GM12874 (cell line): ENCODE measurements at regions not wholly inside any gene's neighbourhood (a gene's known extent, or its start where the extent isn't known, plus 50 kb on each side); places are given as distances from the start of the nearest gene placed in this dataset.

ENCODE experiments used
- TF ChIP-seq, protein P1 (sequence below): IDR thresholded peaks from 2 replicates; pipeline ENCODE4 v1.5.1; 2011; ENCODE audit warnings: low read depth, mild to moderate bottlenecking, control low read depth, low read length, moderate library complexity; ENCODE audit not compliant: insufficient read depth

DNA sequence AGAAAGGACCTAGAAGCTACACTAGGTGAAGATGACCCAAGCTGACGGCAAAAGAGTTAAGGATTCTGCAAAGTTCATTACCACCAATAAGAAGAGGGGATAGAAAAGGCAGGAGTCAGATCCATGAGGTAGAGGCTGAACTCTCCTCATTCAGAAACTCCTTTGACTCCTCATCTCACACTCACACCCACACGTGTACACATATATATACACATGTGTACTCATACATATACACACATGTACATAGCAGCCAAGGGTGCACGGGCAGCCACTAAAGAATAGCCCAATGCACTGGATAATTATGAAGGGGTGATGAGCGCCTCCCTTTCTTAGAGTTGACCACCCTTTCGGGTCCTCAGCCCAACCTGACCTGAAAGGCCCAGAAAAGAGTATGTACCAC lies 476.8 kb downstream of the NTRK3 start:
- TF ChIP-seq, protein P1, sequence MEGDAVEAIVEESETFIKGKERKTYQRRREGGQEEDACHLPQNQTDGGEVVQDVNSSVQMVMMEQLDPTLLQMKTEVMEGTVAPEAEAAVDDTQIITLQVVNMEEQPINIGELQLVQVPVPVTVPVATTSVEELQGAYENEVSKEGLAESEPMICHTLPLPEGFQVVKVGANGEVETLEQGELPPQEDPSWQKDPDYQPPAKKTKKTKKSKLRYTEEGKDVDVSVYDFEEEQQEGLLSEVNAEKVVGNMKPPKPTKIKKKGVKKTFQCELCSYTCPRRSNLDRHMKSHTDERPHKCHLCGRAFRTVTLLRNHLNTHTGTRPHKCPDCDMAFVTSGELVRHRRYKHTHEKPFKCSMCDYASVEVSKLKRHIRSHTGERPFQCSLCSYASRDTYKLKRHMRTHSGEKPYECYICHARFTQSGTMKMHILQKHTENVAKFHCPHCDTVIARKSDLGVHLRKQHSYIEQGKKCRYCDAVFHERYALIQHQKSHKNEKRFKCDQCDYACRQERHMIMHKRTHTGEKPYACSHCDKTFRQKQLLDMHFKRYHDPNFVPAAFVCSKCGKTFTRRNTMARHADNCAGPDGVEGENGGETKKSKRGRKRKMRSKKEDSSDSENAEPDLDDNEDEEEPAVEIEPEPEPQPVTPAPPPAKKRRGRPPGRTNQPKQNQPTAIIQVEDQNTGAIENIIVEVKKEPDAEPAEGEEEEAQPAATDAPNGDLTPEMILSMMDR: no peak

- TF ChIP-seq, protein P1: no peak
Observed at GRCh38 chr15:87778358-87778757, 478.2 kb downstream of the NTRK3 start.

- TF ChIP-seq, protein P1: no peak
Observed at GRCh38 chr15:87777054-87777561, 479.4 kb downstream of the NTRK3 start.

DNA sequence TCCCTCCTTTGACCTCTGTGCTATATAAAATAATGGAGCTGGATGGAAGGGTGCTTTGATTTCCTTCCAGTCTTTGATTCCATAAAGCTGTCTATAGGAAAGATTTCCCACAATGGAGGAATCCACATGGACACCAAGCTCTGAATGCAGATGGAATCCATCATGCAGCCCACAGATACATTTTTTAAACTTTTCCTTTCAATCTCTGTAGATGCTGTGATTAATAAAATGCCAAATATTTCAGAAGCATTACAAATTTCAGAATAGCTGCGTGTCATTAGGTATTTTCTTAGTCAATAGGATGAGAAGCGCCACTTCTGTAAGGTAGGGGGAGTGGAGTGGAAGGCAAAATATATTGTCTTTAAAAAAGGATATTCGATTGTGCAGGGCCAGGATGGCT lies 489.0 kb downstream of the NTRK3 start:
- TF ChIP-seq, protein P1: no peak

GRCh38 chr15:87764461-87765240 lies 491.9 kb downstream of the NTRK3 start:
- TF ChIP-seq, protein P1: no peak

GRCh38 chr15:87763837-87764236 lies 492.7 kb downstream of the NTRK3 start:
- TF ChIP-seq, protein P1: no peak

DNA sequence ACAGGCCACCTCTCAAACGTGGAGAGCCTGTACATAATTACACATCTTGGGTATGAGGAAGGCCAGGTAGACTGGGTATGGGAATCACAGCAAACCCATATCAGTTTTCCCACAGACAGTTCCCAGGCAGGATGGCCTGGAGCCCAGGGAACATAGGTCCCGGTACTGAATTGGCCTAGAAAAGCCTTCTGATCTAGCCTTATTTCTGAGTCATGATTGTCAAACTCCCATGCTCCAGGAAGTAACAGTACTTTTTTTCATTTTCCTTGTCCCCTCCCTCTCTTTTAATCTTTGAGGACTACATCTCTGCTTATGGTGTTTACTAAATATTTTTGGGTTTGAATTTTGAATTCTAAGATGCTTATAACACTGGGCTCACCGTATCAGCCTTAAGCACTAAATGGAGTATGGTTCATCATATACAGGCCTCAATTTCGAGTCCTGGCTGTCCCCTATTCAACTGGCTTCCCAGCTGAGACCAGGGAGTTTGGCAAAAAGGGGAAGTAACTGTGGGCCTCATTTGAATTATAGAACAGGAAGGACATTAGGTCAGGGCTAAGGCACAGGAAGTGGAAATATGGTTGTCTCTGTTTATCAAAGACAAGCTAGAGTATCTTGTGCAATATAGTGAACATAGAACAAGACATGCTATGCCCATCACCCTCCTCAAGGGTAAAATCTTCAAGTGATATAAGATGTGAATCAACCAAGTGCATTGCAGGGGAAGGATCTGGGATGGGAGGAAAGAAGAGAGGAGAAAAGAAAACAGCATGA lies 494.6 kb downstream of the NTRK3 start:
- TF ChIP-seq, protein P1: no peak
